Putamen (tissue), 1 donor: ENCODE measurements at regions not wholly inside any gene's neighbourhood (a gene's known extent, or its start where the extent isn't known, plus 50 kb on each side); places are given as distances from the start of the nearest gene placed in this dataset.

ENCODE experiments used
- DNase-seq: peaks from one replicate; pipeline ENCODE4 v3.0.0-alpha.2; 2016; ENCODE audit warnings: low spot score

- DNase-seq, result no peak
Observed at GRCh38 chr6:74879976-74880375, 325.9 kb downstream of the COL12A1 start.

GRCh38 chr6:74879234-74879633, 326.6 kb downstream of the COL12A1 start:
- DNase-seq, result no peak

GRCh38 chr6:74875193-74875592, 330.7 kb downstream of the COL12A1 start:
- no peak for DNase-seq

DNA sequence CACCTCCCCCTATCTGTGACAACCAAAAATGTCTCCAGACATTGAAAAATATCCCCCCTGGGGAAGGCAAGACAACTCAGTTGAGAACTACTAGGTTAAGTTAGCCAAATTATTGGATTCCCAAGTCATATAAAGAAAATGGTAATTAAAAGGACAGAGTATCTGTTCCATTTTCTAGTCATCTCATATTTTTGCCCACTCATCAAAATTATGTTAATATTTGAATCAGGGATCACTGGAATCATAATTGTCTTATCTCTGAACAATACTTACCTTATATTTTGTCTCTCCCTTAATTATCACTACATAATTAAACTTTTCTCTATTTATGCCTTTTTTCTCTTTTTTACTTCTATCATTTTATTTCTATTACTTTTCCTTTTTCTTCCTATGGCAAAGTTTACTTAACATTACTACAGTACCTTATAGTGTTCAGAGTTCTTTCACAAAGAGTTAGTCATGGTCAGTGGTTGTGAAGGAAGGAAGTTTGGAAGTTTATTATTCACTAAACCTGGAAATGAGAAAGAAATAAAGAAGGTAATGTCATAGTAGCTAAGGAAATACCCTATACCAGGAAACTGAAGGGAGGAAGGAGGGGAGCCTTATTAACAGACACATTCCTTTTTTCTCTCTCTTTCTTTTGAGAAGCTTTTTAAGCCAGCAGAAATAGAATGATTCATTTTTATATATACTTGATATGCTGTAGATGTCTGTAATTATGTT, 332.9 kb downstream of the COL12A1 start:
- no peak for DNase-seq

GRCh38 chr6:74871757-74872156, 334.1 kb downstream of the COL12A1 start:
- DNase-seq, result no peak

- no peak for DNase-seq
Observed at GRCh38 chr6:74870403-74870802, 335.4 kb downstream of the COL12A1 start.

DNA sequence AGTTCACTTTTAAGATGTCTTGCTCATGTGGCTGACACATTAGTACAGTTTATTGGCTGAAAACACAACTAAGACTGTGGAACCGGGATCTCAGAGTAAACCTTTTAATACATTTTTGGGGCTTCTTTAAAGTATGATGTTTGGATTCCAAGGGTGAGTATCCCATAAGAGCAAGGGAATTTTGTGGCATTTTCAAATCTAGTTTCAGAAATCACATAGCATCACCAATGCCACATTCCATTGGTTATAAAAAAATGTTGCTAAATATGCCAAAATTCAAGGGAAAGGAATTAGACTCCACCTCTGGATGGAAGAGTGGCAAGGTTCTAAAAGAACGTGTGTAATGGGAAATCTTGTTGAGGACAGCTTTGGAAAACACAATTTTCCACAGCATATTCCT, 338.6 kb downstream of the COL12A1 start:
- no peak for DNase-seq

DNA sequence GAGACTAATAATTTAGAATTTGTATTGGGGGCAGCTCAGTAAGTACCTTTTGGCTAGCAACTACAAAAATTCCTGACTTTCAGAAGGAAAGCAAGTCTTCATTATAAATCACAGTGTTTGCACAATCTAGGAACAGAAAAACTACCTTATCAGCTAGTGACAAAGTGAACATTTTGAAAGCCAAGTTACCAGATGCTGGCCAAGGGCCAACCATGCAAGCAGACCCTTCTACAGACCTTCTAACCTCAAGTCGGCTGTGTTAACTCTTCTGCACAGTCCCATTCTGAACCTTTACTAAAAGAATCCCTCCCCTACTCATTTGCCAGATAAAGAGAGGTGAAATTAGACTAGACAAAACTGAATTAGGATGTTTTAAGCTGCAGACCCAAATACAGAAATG, 341.9 kb downstream of the COL12A1 start:
- no peak for DNase-seq

DNA sequence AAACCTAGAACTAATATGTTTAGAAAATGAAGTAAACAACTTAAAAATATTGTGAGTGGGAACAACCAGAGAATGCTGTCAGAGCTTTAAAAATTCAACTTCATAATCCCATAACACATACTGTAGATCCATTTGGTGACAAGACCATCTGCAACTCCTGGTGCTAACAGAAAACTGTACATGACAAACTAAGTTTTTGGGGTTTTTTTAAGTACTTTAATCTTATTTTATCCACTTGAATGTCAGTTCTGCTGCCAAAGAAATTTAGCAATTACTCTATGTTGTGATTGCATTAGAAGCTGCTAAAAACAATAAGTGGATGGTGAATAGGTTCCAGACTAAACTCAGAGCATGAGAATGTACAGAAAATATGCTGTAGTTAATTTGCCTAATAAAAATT, 345.4 kb downstream of the COL12A1 start:
- no peak for DNase-seq

DNA sequence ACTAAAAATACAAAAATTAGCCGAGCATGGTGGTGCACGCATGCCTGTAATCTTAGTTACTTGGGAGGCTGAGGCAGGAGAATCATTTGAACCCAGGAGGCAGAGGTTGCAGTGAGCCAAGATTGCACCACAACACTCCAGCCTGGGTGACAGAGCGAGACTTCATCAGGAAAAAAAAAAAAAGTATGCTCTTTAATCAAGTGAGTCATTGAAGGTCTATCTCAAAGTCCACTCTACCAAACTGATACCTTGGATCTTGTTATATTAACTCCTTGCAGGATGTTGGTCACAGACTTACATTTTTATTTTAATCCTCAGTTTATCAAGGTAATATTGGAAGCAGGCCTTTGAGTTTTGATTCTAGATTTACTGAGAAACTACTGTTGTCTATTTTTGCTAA, 348.7 kb downstream of the COL12A1 start:
- DNase-seq, result no peak

GRCh38 chr6:74853991-74854390, 351.9 kb downstream of the COL12A1 start:
- DNase-seq, result no peak

- DNase-seq, result no peak
Observed at GRCh38 chr6:74851596-74851995, 354.3 kb downstream of the COL12A1 start.

DNA sequence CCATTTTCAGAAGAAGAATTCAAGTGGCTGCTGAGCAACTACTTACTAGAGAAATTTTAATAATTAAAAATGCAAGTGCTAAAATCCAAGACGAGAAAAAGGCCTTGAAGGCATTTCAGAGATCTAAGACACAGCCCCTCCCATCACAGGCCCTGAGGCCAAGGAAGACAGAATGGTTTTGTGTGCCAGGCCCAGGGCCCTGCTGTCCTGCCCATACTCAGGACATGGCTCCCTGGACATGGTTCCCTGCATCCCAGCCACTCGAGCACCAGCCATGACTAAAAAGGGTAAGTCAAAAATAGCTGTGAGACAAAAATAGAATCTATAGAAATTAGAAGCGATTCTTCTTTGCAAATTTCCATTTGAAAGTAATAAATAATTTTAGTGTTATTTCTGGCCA, 364.9 kb downstream of the COL12A1 start:
- no peak for DNase-seq

DNA sequence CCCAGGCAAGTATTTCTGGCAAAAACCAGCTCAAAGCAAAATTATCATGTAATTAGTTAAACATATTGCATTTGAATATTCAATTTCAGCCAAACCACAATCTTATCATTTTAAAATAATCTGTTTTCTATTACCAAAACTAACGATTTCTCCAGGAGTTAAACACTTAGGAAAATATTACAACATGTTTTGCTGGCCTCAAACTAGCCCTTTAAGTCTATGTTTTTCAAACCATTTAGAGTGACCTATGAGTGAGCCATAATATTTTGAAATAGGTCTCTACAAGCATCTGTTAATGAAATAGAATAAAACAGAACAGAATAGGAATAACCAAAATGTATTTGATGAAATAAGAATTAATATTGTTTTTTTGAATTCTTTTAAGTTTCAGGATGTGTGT, 370.9 kb downstream of the COL12A1 start:
- DNase-seq, result no peak

DNA sequence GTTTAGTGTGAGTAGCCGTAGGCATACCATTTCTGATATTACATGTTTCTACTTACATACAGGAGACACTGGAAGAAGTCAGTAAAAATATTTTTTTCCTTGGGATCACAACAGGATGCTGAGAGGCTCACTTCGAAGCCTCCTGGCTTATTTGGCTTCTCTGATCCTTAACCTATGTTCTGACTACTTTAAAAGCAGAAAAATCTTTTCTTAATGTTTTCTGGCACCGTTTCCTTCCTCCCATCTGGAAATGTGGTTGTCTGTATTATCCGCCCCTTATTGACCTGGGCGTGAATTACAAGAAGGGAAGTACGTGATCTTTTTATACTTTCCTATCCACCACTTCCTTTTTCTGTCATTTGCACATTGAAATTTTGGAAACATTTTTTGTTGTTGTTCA, 379.6 kb downstream of the COL12A1 start:
- no peak for DNase-seq

DNA sequence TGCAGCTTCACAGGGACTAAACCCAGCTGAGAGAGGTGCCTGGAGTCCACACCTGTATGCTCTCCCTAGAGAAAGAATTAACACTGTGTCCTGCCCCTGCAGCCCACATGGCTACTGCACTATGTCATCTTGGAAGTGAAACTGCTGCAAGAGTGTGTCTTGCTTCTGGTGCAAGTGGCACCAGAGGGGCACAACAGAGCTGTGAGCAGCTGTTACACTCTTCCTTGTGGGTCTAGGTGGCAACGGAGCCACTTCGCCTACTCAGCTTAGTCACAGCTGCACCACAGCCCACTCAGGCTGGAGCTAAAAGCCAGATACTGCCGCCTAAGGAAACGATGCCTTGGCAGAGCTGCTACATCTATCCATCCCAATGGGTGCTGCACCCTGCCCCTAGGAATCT, 391.4 kb downstream of the COL12A1 start:
- no peak for DNase-seq

- no peak for DNase-seq
Observed at GRCh38 chr6:74807674-74808073, 398.2 kb downstream of the COL12A1 start.

DNA sequence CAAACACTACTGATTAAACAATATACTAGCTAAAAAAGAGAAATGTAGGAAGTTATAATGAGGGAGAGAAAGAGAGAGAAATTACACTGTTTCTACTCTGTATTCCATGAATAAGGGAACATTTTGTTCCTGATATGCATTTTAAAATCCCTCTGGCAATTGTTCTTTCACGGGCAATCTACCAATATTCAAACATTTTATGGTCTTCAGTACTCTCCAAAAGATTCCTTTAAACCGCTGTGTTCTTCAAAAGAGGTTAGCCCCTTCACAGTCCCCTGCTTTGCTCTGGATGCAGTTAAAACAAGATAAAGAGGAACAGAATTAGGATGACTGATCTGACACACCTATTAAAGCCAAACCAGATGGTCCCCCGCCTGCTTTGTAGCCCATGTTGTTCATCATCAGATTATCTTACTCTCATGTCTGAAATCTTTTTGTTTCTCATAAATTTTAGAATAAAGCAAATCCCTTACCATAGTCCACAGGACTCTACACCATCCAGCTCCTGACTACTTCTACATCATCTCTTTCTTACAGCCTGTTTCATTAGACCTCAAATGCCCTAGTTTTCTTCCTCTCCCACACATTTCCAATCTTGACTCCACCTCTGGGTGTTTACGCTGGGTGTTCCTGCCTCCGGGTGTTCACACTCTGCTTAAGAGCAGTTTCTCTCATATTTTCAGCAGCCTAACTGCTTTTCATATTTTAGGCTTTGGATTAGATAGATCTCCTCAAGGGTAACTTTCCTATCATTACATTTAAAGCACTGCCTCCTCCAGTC, 399.7 kb downstream of the COL12A1 start:
- no peak for DNase-seq

- no peak for DNase-seq
Observed at GRCh38 chr6:74798302-74798701, 407.6 kb downstream of the COL12A1 start.

- DNase-seq, result no peak
Observed at GRCh38 chr6:74785236-74785635, 420.6 kb downstream of the COL12A1 start.

DNA sequence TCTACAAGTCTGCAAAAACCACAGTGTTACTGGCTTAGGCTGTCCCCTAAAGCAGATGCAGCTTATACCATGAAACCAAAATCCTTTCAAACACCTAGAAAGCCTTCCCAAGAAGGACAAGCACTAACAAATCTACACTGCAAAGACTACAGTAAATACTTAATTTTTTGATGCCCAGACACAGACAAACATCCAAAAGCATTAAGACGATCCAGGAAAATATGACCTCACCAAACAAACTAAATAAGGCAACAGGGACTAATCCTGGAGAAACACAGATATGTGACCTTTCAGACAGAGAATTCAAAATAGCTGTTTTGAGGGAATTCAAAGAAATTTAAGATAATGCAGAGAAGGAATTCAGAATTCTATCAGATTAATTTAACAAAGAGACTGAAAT, 423.5 kb downstream of the COL12A1 start:
- no peak for DNase-seq

GRCh38 chr6:74780831-74781230, 425.0 kb downstream of the COL12A1 start:
- no peak for DNase-seq

- no peak for DNase-seq
Observed at GRCh38 chr6:74768738-74769137, 437.1 kb downstream of the COL12A1 start.

DNA sequence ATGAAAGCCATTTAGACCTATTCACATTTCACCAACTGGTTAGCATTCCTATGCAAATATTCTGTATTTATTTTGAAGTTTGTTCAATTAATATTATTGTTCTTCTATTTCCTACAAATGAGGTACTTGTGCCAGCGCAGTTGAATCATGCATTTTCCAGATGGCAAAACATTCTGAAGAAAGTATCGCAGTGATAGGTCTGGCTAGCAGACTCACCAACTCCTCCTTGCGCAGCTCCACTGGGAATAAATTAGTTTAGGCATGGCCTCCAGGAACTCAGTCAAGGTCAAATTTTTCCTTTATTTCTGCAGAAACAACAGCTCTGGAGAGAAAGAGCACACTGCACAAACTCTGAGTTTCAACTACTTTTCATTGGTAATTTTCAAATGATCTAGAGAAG, 437.7 kb downstream of the COL12A1 start:
- DNase-seq, result no peak
